GM21576 (cell line): ENCODE measurements at regions not wholly inside any gene's neighbourhood (a gene's known extent, or its start where the extent isn't known, plus 50 kb on each side); places are given as distances from the start of the nearest gene placed in this dataset.

Experiments used
- ATAC-seq: cut with Tn5 transposase; IDR thresholded peaks from one replicate; pipeline ENCODE4 v1.9.1; 2021; ENCODE audit warnings: mild to moderate bottlenecking, moderate library complexity; ENCODE audit not compliant: unreplicated experiment

GRCh38 chr3:159937561-159938166 lies 51.0 kb upstream of the IL12A start:
- no peak for ATAC-seq

DNA sequence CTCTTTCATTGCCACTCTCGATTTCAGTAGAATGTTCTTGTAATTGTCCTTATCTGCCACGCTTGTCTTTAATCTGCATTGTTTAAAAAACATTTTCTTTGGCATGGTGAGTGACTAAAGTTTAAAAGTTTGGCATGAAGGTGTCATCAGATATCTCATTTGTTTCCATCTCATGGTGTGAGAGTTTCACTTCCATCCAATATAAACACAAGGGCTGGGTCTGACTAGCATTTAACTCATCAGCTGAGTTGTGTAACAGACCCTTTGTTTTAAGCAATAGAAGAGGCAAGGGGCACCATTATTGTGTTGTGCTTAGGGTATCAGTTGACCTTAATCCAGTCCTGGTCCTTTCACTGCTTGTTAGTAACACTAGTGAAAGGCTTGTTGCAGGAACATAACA lies 49.9 kb upstream of the IL12A start:
- no peak for ATAC-seq
